K562 (cell line): ENCODE measurements at regions not wholly inside any gene's neighbourhood (a gene's known extent, or its start where the extent isn't known, plus 50 kb on each side); places are given as distances from the start of the nearest gene placed in this dataset.

ENCODE experiments used
- ATAC-seq: fragments of 200-7000 bp; cut with Tn5 transposase; 3 replicates; pipeline ENCODE4 v1.9.1; 2020; ENCODE audit warnings: moderate library complexity
- BruUV-seq: library from RNA; stranded (reverse); fragments of 400-500 nt; replicated peaks from 2 replicates; lab custom pipeline; 2021; lab: Mats Ljungman, UMichigan
- CTCF ChIA-PET: fragments of 300-600 bp; formaldehyde crosslinking; extraction: SDS; loops from one replicate; lab custom pipeline; 2021; ENCODE audit warnings: low intra/inter-chr PET ratio; lab: Yijun Ruan, JAX
- POLR2A ChIA-PET: fragments of 300-600, 350-650 bp; sonication (Branson Sonifier 250); formaldehyde crosslinking; extraction: SDS; loops from one replicate; lab custom pipeline; 2021; ENCODE audit warnings: antibody characterized with exemption, inconsistent platforms; lab: Yijun Ruan, JAX
- DNase-seq, 4 experiments: peaks; one replicate each; pipeline versions ENCODE4 v3.0.0 to v3.0.0-alpha.2; 2011 to 2018; ENCODE audit warnings: low spot score in 3 of 4, mixed read lengths in 3 of 4; ENCODE audit errors: extremely low read depth in 1 of 4
- FAIRE-seq: peaks from 2 replicates; lab custom pipeline; 2011; peaks lifted over from hg19 to GRCh38; lab: Jason Lieb, UNC
- H2AFZ ChIP-seq: 2 replicates; pipeline ENCODE4 v1.6.0; 2011; ENCODE audit warnings: low read depth, low read length, control low read depth, inconsistent platforms
- H3K27ac ChIP-seq: fragments of 200-600 bp; 3 replicates; pipeline ENCODE4 v1.8.0; 2011; ENCODE audit warnings: low read depth, mild to moderate bottlenecking, control low read depth, inconsistent platforms, low read length, moderate library complexity, mixed read lengths; ENCODE audit errors: extremely low read depth
- H3K27me3 ChIP-seq, 2 experiments: fragments of 300-600 bp in 1 of 2; 2 replicates in 1 of 2; 3 replicates in 1 of 2; pipeline versions ENCODE4 v1.6.0 to v1.8.0; 2011; ENCODE audit warnings: inconsistent platforms in 2 of 2, low read length in 2 of 2, mild to moderate bottlenecking in 1 of 2, mixed read lengths in 1 of 2, moderate library complexity in 1 of 2; ENCODE audit not compliant: control insufficient read depth in 2 of 2, insufficient read depth in 2 of 2
- H3K36me3 ChIP-seq: fragments of 300-600 bp; 3 replicates; pipeline ENCODE4 v1.8.0; 2011; ENCODE audit warnings: mild to moderate bottlenecking, low read length, inconsistent platforms; ENCODE audit not compliant: control insufficient read depth, insufficient read depth
- H3K4me1 ChIP-seq, 2 experiments: fragments of 200-600 bp in 1 of 2; replicated peaks in 1 of 2; 2 replicates in 1 of 2; 3 replicates in 1 of 2; pipeline versions ENCODE4 v1.5.1 to v1.8.0; 2011; ENCODE audit warnings: inconsistent platforms in 2 of 2, low read length in 2 of 2, mild to moderate bottlenecking in 1 of 2, mixed read lengths in 1 of 2, moderate library complexity in 1 of 2; ENCODE audit not compliant: control insufficient read depth in 2 of 2, insufficient read depth in 2 of 2
- H3K4me2 ChIP-seq: 2 replicates; pipeline ENCODE4 v1.6.1; 2011; ENCODE audit warnings: low read length, control low read depth, inconsistent platforms, mixed read lengths; ENCODE audit not compliant: insufficient read depth
- H3K4me3 ChIP-seq: fragments of 200-600 bp; sonication (generic), shearing (Covaris generic); 2 replicates; pipeline ENCODE4 v1.5.1; 2016; ENCODE audit warnings: control low read depth, inconsistent platforms
- H3K79me2 ChIP-seq: fragments of 200-600 bp; 3 replicates; pipeline ENCODE4 v1.8.0; 2011; ENCODE audit warnings: low read length, inconsistent platforms; ENCODE audit not compliant: control insufficient read depth, insufficient read depth
- H3K9ac ChIP-seq, 2 experiments: 2 replicates each; pipeline versions ENCODE4 v1.6.0 to v1.6.1; 2011; ENCODE audit warnings: low read depth in 2 of 2, low read length in 2 of 2, control low read depth in 1 of 2, inconsistent platforms in 1 of 2, mild to moderate bottlenecking in 1 of 2, mixed read lengths in 1 of 2; ENCODE audit not compliant: insufficient read depth in 1 of 2
- H3K9me1 ChIP-seq: one replicate; pipeline ENCODE4 v1.6.0; 2011; ENCODE audit warnings: inconsistent platforms, mild to moderate bottlenecking, low read length, moderate library complexity; ENCODE audit not compliant: control insufficient read depth, insufficient read depth
- H3K9me3 ChIP-seq: replicated peaks from 2 replicates; pipeline ENCODE4 v1.5.1; 2011; ENCODE audit warnings: low read depth, low read length, inconsistent platforms; ENCODE audit not compliant: control insufficient read depth, insufficient read depth
- H4K20me1 ChIP-seq: replicated peaks from 2 replicates; pipeline ENCODE4 v1.6.1; 2011; ENCODE audit warnings: low read length, inconsistent platforms, mixed read lengths; ENCODE audit not compliant: control insufficient read depth, insufficient read depth
- ASH1L ChIP-seq: fragments of 450-650 bp; IDR thresholded peaks from 2 replicates; pipeline ENCODE4 v1.6.1; 2018; ENCODE audit warnings: borderline replicate concordance, mild to moderate bottlenecking, low read depth; ENCODE audit not compliant: partially characterized antibody
- FOXP1 ChIP-seq: sonication (generic); formaldehyde crosslinking; IDR thresholded peaks from 2 replicates; pipeline ENCODE4 v1.8.0; 2022; ENCODE audit warnings: mild to moderate bottlenecking, missing genetic modification reagents
- RFX5 ChIP-seq: IDR thresholded peaks from 2 replicates; pipeline ENCODE4 v1.6.1; 2011; ENCODE audit warnings: low read depth, mild to moderate bottlenecking, improper control_type of control experiment, low read length
- ZNF3 ChIP-seq: fragments of 250-450 bp; sonication (Bioruptor Pico); IDR thresholded peaks from 2 replicates; pipeline ENCODE4 v1.5.0; 2021; ENCODE audit warnings: mild to moderate bottlenecking, moderate library complexity
- WGBS: fragments of 100-300 bp; shearing (Covaris generic); methylation state at CpG from one replicate; pipeline ENCODE4 v1.1.6; 2016; ENCODE audit warnings: low coverage, mixed read lengths; ENCODE audit not compliant: insufficient coverage; ENCODE audit errors: missing lambda C conversion rate; 5-methylcytosine and 5-hydroxymethylcytosine counted together
- in situ Hi-C: fragments of 300-500 bp; cut with MboI; formaldehyde crosslinking; loops from 4 replicates; pipeline ENCODE4 v1.15.0; 2018; ENCODE audit warnings: inconsistent platforms, mixed read lengths
- intact Hi-C: fragments of 100-400 bp; cut with micrococcal nuclease; formaldehyde crosslinking; loops from 2 replicates; pipeline ENCODE4 v1.14.2; 2022
- TF ChIP-seq, protein P1 (sequence below): sonication (generic); IDR thresholded peaks from 2 replicates; pipeline ENCODE4 v1.6.1; 2016

DNA sequence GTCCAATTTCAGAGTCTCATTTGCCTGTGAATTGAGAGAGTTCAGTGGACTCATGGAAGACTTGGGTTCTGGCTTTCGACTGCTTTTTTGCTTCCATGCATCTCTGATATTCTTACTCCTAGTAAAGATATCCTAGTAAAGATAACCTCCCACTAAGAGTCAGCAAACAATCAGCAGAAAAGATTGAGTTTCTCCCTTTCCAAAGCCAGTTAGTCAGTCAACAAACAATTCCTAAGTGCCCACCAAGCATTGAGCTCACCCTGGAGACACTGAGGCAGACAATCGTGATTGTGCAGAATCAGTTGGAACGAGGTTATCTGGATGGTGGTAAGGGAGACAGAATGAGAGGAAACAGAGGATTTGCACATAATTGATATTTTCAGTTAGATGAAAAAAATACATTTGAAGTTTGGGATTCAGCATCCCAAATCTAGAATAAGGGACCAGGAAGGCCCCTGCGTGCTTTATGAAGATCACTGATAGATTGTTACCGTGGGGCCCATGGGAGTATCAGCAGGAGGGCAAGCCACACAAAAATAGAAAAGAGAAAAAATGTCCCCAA lies 99.7 kb upstream of the SLC38A2 start:
- Histone ChIP-seq H3K4me1 (peaks cover 0 to 22% of the 10 kb centered on the region in 2 experiments; a peak in 3 of 5 replicates), H3K9me3 (no peaks in the 10 kb centered on the region), H3K4me3 (no peak overlapping the region), H4K20me1 (no peaks in the 10 kb centered on the region), H3K27ac (no peak overlapping the region), H3K36me3 (no peaks in the 10 kb centered on the region), H2AFZ (no peak overlapping the region), H3K79me2 (no peaks in the 10 kb centered on the region), H3K4me2 (no peak overlapping the region), H3K9me1 (no peaks in the 10 kb centered on the region), H3K9ac (no peak overlapping the region), H3K27me3 (no peaks in the 10 kb centered on the region)
- in situ Hi-C loops (no loop called here), intact Hi-C loops (loop anchor here (5.0 kb wide), 1 partner anchor 90 kb away; no protein-coding TSS in a partner anchor)
- TF ChIP-seq FOXP1 = no peak
- no peak for TF ChIP-seq ASH1L
- TF ChIP-seq RFX5 = no peak
- TF ChIP-seq ZNF3 = 0 out of 2 replicates have a peak, but pooled peaks have one; percentile 25
- TF ChIP-seq, protein P1, sequence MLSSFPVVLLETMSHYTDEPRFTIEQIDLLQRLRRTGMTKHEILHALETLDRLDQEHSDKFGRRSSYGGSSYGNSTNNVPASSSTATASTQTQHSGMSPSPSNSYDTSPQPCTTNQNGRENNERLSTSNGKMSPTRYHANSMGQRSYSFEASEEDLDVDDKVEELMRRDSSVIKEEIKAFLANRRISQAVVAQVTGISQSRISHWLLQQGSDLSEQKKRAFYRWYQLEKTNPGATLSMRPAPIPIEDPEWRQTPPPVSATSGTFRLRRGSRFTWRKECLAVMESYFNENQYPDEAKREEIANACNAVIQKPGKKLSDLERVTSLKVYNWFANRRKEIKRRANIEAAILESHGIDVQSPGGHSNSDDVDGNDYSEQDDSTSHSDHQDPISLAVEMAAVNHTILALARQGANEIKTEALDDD = peak; percentile 82
- ATAC-seq (no peak), DNase-seq (no peak), FAIRE-seq (no peak)
- ChIA-PET POLR2A (interaction anchor here (1.7 kb wide), 1 partner anchor 12 kb away, joined by 4 read pairs; no protein-coding TSS in a partner anchor), CTCF (no interaction called here)
- 8% methylated on average over 5 of the region's 5 CpGs for WGBS
- no TSS peak for BruUV-seq
